Keratinocyte (primary cell): ENCODE measurements at regions not wholly inside any gene's neighbourhood (a gene's known extent, or its start where the extent isn't known, plus 50 kb on each side); places are given as distances from the start of the nearest gene placed in this dataset.

Experiments used
- EZH2 ChIP-seq: IDR thresholded peaks from one replicate; pipeline ENCODE4 v1.6.1; 2012; ENCODE audit warnings: inconsistent platforms, mild to moderate bottlenecking, low read length, moderate library complexity
- TF ChIP-seq, protein P1 (sequence below), 3 experiments: IDR thresholded peaks in 1 of 3; conservative IDR thresholded peaks in 1 of 3; optimal IDR thresholded peaks in 1 of 3; 2 replicates in 2 of 3; 3 replicates in 1 of 3; pipeline versions ENCODE3 to v1.5.1; 2011; ENCODE audit warnings: low read length in 3 of 3, mild to moderate bottlenecking in 3 of 3, moderate library complexity in 2 of 3, control low read depth in 1 of 3, inconsistent platforms in 1 of 3; ENCODE audit not compliant: insufficient read depth in 2 of 3; ENCODE audit errors: extremely low read depth in 1 of 3

DNA sequence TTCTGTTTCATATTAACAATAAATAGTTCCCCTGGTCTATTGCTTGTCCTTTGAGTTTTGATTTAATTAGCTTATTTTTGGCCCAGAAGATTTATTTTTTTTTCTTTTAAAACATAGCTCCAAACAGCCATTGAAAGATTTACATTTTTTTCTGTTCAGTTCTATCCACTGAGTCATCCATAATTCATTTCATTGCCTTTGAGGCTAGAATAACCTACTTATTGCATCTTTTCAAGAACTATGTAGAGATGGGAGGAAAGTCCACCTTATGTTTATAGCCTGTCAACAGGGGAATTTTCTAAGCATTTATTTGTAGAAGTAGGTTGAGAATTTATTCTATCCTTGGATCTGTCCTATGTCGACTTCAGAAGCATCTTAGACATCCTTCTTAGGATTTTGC is 53.4 kb upstream of the CHD2 start:
- TF ChIP-seq, protein P1, sequence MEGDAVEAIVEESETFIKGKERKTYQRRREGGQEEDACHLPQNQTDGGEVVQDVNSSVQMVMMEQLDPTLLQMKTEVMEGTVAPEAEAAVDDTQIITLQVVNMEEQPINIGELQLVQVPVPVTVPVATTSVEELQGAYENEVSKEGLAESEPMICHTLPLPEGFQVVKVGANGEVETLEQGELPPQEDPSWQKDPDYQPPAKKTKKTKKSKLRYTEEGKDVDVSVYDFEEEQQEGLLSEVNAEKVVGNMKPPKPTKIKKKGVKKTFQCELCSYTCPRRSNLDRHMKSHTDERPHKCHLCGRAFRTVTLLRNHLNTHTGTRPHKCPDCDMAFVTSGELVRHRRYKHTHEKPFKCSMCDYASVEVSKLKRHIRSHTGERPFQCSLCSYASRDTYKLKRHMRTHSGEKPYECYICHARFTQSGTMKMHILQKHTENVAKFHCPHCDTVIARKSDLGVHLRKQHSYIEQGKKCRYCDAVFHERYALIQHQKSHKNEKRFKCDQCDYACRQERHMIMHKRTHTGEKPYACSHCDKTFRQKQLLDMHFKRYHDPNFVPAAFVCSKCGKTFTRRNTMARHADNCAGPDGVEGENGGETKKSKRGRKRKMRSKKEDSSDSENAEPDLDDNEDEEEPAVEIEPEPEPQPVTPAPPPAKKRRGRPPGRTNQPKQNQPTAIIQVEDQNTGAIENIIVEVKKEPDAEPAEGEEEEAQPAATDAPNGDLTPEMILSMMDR (optimal IDR thresholded peaks at IDR 0.05 in 1 of 3, IDR thresholded peaks at IDR 0.05 in 1 of 3, conservative IDR thresholded peaks at IDR 0.05 in 1 of 3; ENCODE audit: extremely low read depth in 1 of 3, insufficient read depth in 2 of 3, low read length in 3 of 3), result no peak
- no peak for TF ChIP-seq EZH2
